PC-9 (cell line): ENCODE measurements at regions not wholly inside any gene's neighbourhood (a gene's known extent, or its start where the extent isn't known, plus 50 kb on each side); places are given as distances from the start of the nearest gene placed in this dataset.

ENCODE experiments used
- EZH2 ChIP-seq: fragments of 200-600 bp; sonication (generic); IDR thresholded peaks from 2 replicates; pipeline ENCODE4 v1.8.0; 2017; ENCODE audit warnings: antibody characterized with exemption, low read depth
- TF ChIP-seq, protein P1 (sequence below): fragments of 200-600 bp; sonication (generic); conservative IDR thresholded peaks from 2 replicates; pipeline ENCODE4 v1.6.1; 2017; ENCODE audit warnings: mixed run types, antibody characterized with exemption, mild to moderate bottlenecking, moderate library complexity

DNA sequence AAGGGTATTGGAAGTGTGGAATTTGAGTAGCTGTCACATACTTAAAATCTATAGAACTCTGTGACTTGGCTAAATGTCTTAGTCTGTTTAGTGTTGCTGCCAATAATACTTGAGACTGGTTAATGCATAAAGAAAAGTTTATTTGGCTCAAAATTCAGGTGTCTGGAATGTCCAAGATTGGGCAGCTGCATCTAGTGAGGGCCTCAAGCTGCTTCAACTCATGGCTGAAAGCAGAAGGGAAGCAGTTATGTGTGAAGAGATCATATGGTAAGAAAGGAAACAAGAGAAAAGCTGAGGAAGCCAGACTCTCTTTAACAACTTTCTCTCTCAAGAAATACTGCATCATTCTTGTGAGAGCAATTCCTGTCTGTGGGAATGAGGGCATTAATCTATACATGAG lies 1043.3 kb upstream of the CDH6 start:
- no peak for TF ChIP-seq EZH2
- TF ChIP-seq, protein P1, sequence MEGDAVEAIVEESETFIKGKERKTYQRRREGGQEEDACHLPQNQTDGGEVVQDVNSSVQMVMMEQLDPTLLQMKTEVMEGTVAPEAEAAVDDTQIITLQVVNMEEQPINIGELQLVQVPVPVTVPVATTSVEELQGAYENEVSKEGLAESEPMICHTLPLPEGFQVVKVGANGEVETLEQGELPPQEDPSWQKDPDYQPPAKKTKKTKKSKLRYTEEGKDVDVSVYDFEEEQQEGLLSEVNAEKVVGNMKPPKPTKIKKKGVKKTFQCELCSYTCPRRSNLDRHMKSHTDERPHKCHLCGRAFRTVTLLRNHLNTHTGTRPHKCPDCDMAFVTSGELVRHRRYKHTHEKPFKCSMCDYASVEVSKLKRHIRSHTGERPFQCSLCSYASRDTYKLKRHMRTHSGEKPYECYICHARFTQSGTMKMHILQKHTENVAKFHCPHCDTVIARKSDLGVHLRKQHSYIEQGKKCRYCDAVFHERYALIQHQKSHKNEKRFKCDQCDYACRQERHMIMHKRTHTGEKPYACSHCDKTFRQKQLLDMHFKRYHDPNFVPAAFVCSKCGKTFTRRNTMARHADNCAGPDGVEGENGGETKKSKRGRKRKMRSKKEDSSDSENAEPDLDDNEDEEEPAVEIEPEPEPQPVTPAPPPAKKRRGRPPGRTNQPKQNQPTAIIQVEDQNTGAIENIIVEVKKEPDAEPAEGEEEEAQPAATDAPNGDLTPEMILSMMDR = no peak
